Cardiac muscle cell (in vitro differentiated cells and primary cell): ENCODE measurements at regions not wholly inside any gene's neighbourhood (a gene's known extent, or its start where the extent isn't known, plus 50 kb on each side); places are given as distances from the start of the nearest gene placed in this dataset.

Experiments used
- DNase-seq, 2 donors: peaks; one replicate each; pipeline versions ENCODE4 v3.0.0 to v3.0.0-alpha.2; 2010 to 2017; ENCODE audit warnings: low read depth in 1 of 2, low spot score in 1 of 2
- H3K27ac ChIP-seq: fragments of 200-600 bp; sonication (generic); 2 replicates; pipeline ENCODE4 v1.5.1; 2016
- H3K27me3 ChIP-seq: fragments of 200-600 bp; sonication (generic); 2 replicates; pipeline ENCODE4 v1.6.0; 2016; ENCODE audit warnings: control low read depth
- H3K36me3 ChIP-seq: fragments of 200-600 bp; sonication (generic); 2 replicates; pipeline ENCODE4 v1.5.1; 2016; ENCODE audit warnings: control low read depth
- H3K4me1 ChIP-seq: fragments of 200-600 bp; sonication (generic); 2 replicates; pipeline ENCODE4 v1.8.1; 2017; ENCODE audit warnings: low read depth, mild to moderate bottlenecking, mixed run types
- H3K4me3 ChIP-seq: fragments of 200-600 bp; sonication (generic); 2 replicates; pipeline ENCODE4 v1.5.1; 2016; ENCODE audit warnings: mild to moderate bottlenecking
- H3K9me3 ChIP-seq: fragments of 200-600 bp; sonication (generic); 2 replicates; pipeline ENCODE4 v1.5.1; 2017; ENCODE audit warnings: low read depth, mild to moderate bottlenecking, control low read depth
- CTCF ChIP-seq: IDR thresholded peaks from 2 replicates; pipeline ENCODE4 v1.5.1; 2012; ENCODE audit warnings: low read depth, mild to moderate bottlenecking, low read length

GRCh38 chr21:35311985-35312384 lies 262.9 kb upstream of the RUNX1 start:
- no peaks in the 10 kb centered on the region for H3K9me3 ChIP-seq
- peaks cover 5% of the 10 kb centered on the region for H3K27me3 ChIP-seq
- no peak for TF ChIP-seq CTCF
- H3K27ac ChIP-seq = no peak overlapping the region
- H3K4me1 ChIP-seq = peaks cover 3% of the 10 kb centered on the region
- no peaks in the 10 kb centered on the region for H3K36me3 ChIP-seq
- no peak overlapping the region for H3K4me3 ChIP-seq
- no peak for DNase-seq

DNA sequence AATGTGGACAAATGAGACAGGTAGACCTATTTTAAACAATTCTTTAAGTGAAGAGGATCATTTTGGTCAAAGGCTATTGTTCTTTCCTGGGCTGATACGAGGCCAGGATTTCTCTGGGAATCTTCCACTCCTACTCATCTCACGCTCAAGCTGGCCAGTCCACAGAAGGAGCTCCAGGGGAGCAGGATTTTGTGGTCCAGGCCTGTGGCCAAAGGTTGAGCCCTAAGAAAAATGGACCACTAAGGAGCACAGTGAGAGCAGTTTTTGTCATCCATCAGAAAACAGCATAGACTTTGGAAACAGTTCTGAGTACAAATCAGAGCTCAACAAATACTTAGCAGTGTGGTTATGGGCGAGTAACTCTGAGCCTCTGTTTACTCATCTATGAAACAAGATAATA lies 260.2 kb upstream of the RUNX1 start:
- Histone ChIP-seq H3K27ac (no peak overlapping the region), H3K9me3 (no peaks in the 10 kb centered on the region), H3K4me3 (no peak overlapping the region), H3K27me3 (peaks cover 4% of the 10 kb centered on the region), H3K4me1 (no peaks in the 10 kb centered on the region), H3K36me3 (no peaks in the 10 kb centered on the region)
- no peak for TF ChIP-seq CTCF
- DNase-seq = peak in 1 of 2 donors; percentile 42

- TF ChIP-seq CTCF = no peak
- H3K27ac ChIP-seq = no peak overlapping the region
- H3K4me3 ChIP-seq = no peak overlapping the region
- H3K9me3 ChIP-seq = no peaks in the 10 kb centered on the region
- DNase-seq = peak in 1 of 2 donors; percentile 87
- peaks cover 14% of the 10 kb centered on the region for H3K27me3 ChIP-seq
- H3K4me1 ChIP-seq = no peaks in the 10 kb centered on the region
- H3K36me3 ChIP-seq = no peaks in the 10 kb centered on the region
These were observed 254.0 kb upstream of the RUNX1 start for GRCh38 chr21:35303085-35303484.

DNA sequence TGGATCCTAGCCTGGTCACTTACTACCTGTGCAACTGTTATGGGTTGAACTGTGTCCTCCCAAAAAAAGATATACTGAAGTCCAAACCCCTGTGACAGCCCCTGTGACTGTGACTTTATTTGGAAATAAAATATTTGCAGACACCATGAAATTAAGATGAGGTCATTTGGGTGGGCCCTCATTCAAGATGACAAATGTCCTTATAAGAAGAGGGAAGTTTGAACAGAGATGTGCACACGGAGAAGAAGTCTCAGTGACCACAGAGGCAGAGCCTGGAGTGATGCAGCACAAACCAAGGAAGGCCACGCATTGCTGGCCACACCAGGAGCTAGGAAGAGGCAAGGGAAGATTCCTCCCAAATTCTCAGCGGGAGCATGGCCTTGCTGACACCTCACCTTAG lies 249.7 kb upstream of the RUNX1 start:
- no peaks in the 10 kb centered on the region for H3K4me1 ChIP-seq
- no peak for TF ChIP-seq CTCF
- no peak overlapping the region for H3K27ac ChIP-seq
- DNase-seq = no peak
- H3K27me3 ChIP-seq = peaks cover 12% of the 10 kb centered on the region
- no peaks in the 10 kb centered on the region for H3K36me3 ChIP-seq
- no peak overlapping the region for H3K4me3 ChIP-seq
- no peaks in the 10 kb centered on the region for H3K9me3 ChIP-seq

- no peak overlapping the region for H3K27ac ChIP-seq
These were observed 248.6 kb upstream of the RUNX1 start for GRCh38 chr21:35297665-35298064.

More at GRCh38 chr21:35297665-35298064, 248.6 kb upstream of the RUNX1 start:
- Histone ChIP-seq H3K4me1 (no peaks in the 10 kb centered on the region), H3K36me3 (no peaks in the 10 kb centered on the region), H3K9me3 (no peaks in the 10 kb centered on the region), H3K27me3 (peaks cover 6% of the 10 kb centered on the region), H3K4me3 (no peak overlapping the region)
- TF ChIP-seq CTCF = no peak
- DNase-seq = no peak
